GM12878 (cell line): ENCODE measurements at regions not wholly inside any gene's neighbourhood (a gene's known extent, or its start where the extent isn't known, plus 50 kb on each side); places are given as distances from the start of the nearest gene placed in this dataset.

ENCODE experiments used
- ATAC-seq: fragments of 200-7000 bp; cut with Tn5 transposase; 3 replicates; pipeline ENCODE4 v1.9.1; 2020; ENCODE audit warnings: mild to moderate bottlenecking, moderate library complexity
- BruUV-seq: library from RNA; stranded (reverse); fragments of 400-500 nt; replicated peaks from 2 replicates; lab custom pipeline; 2021; lab: Mats Ljungman, UMichigan
- CTCF ChIA-PET: fragments of 300-600 bp; sonication (Branson Sonifier 250); formaldehyde crosslinking; extraction: SDS; loops from one replicate; lab custom pipeline; 2021; ENCODE audit warnings: inconsistent platforms; lab: Yijun Ruan, JAX
- POLR2A ChIA-PET: fragments of 350-600 bp; formaldehyde crosslinking; extraction: SDS; loops from one replicate; lab custom pipeline; 2021; ENCODE audit warnings: inconsistent platforms; lab: Charles Lee
- RAD21 ChIA-PET: fragments of 300-600 bp; sonication (Branson Sonifier 250); formaldehyde crosslinking; loops from one replicate; lab custom pipeline; 2023; ENCODE audit warnings: antibody characterized with exemption; ENCODE audit not compliant: unreplicated experiment; lab: Charles Lee
- SMC1A ChIA-PET: fragments of 300-600 bp; sonication (Branson Sonifier 250); formaldehyde crosslinking; loops from one replicate; lab custom pipeline; 2023; ENCODE audit not compliant: unreplicated experiment, uncharacterized antibody; lab: Charles Lee
- DNase-seq: peaks from one replicate; pipeline ENCODE4 v3.0.0-alpha.2; 2011; ENCODE audit warnings: low read depth, low spot score
- FAIRE-seq: peaks from 3 replicates; lab custom pipeline; 2011; peaks lifted over from hg19 to GRCh38; lab: Jason Lieb, UNC
- H2AFZ ChIP-seq: 2 replicates; pipeline ENCODE4 v1.6.0; 2011; ENCODE audit warnings: low read depth, low read length, control low read depth; ENCODE audit not compliant: control insufficient read depth
- H3K27ac ChIP-seq: 2 replicates; pipeline ENCODE4 v1.5.1; 2011; ENCODE audit warnings: control low read depth; ENCODE audit not compliant: control insufficient read depth, insufficient read depth
- H3K27me3 ChIP-seq, 2 experiments: replicated peaks in 1 of 2; 2 replicates each; pipeline versions ENCODE4 v1.6.0 to v1.6.1; 2011; ENCODE audit warnings: low read length in 1 of 2; ENCODE audit not compliant: control insufficient read depth in 2 of 2, insufficient read depth in 2 of 2
- H3K36me3 ChIP-seq, 2 experiments: 2 replicates each; pipeline ENCODE4 v1.5.1; 2011; ENCODE audit warnings: low read length in 1 of 2; ENCODE audit not compliant: control insufficient read depth in 2 of 2, insufficient read depth in 2 of 2
- H3K4me1 ChIP-seq: 2 replicates; pipeline ENCODE4 v1.6.1; 2011; ENCODE audit warnings: mild to moderate bottlenecking, low read length, moderate library complexity, mixed read lengths; ENCODE audit not compliant: control insufficient read depth, insufficient read depth
- H3K4me2 ChIP-seq: 2 replicates; pipeline ENCODE4 v1.6.0; 2011; ENCODE audit warnings: control low read depth; ENCODE audit not compliant: control insufficient read depth, insufficient read depth
- H3K4me3 ChIP-seq: fragments of 200-600 bp; sonication (generic); 2 replicates; pipeline ENCODE4 v1.5.1; 2016
- H3K79me2 ChIP-seq: 2 replicates; pipeline ENCODE4 v1.6.0; 2011; ENCODE audit warnings: low read length; ENCODE audit not compliant: control insufficient read depth, insufficient read depth
- H3K9ac ChIP-seq: 2 replicates; pipeline ENCODE4 v1.8.0; 2011; ENCODE audit warnings: low read length, control low read depth, mixed read lengths; ENCODE audit not compliant: control insufficient read depth, insufficient read depth
- H3K9me3 ChIP-seq: replicated peaks from 3 replicates; pipeline ENCODE4 v1.5.1; 2011; ENCODE audit warnings: mild to moderate bottlenecking, low read length; ENCODE audit not compliant: control insufficient read depth, insufficient read depth
- H4K20me1 ChIP-seq: 2 replicates; pipeline ENCODE4 v1.6.0; 2011; ENCODE audit not compliant: control insufficient read depth, insufficient read depth
- BRCA1 ChIP-seq: IDR thresholded peaks from 2 replicates; pipeline ENCODE4 v1.6.1; 2011; ENCODE audit warnings: low read depth, low read length, improper control_type of control experiment
- JUNB ChIP-seq: IDR thresholded peaks from 2 replicates; pipeline ENCODE4 v1.6.1; 2016; ENCODE audit warnings: antibody characterized with exemption, mild to moderate bottlenecking
- KDM1A ChIP-seq: fragments of 200-600 bp; sonication (generic); IDR thresholded peaks from 2 replicates; pipeline ENCODE4 v1.6.1; 2016; ENCODE audit warnings: borderline replicate concordance
- STAT1 ChIP-seq: fragments of 450-650 bp; conservative IDR thresholded peaks from 2 replicates; pipeline ENCODE4 v1.6.1; 2014; ENCODE audit warnings: antibody characterized with exemption, mild to moderate bottlenecking
- SUPT20H ChIP-seq: IDR thresholded peaks from 2 replicates; pipeline ENCODE4 v1.6.1; 2011; ENCODE audit warnings: low read depth, mild to moderate bottlenecking, low read length, moderate library complexity, borderline replicate concordance; ENCODE audit not compliant: control insufficient read depth
- ZNF622 ChIP-seq: fragments of 450-650 bp; IDR thresholded peaks from 2 replicates; pipeline ENCODE4 v1.6.1; 2017; ENCODE audit warnings: mild to moderate bottlenecking, inconsistent platforms
- in situ Hi-C: fragments of 300-500 bp; cut with MboI; formaldehyde crosslinking; loops from 9 replicates; pipeline ENCODE4 v1.14.3; 2018; ENCODE audit warnings: mixed read lengths
- intact Hi-C: fragments of 100-400 bp; cut with micrococcal nuclease; formaldehyde crosslinking; loops from one replicate; pipeline ENCODE4 v1.14.2; 2022; ENCODE audit not compliant: unreplicated experiment
- TF ChIP-seq, protein P1 (sequence below): IDR thresholded peaks from 2 replicates; pipeline ENCODE4 v1.6.1; 2011; ENCODE audit warnings: borderline replicate concordance, low read depth, mild to moderate bottlenecking, moderate library complexity, low read length; ENCODE audit not compliant: insufficient read depth, poor library complexity, severe bottlenecking
- TF ChIP-seq, protein P2 (sequence below): IDR thresholded peaks from 2 replicates; pipeline ENCODE4 v1.6.1; 2012; ENCODE audit warnings: improper control_type of control experiment, low read depth, low read length; ENCODE audit not compliant: insufficient replicate concordance

DNA sequence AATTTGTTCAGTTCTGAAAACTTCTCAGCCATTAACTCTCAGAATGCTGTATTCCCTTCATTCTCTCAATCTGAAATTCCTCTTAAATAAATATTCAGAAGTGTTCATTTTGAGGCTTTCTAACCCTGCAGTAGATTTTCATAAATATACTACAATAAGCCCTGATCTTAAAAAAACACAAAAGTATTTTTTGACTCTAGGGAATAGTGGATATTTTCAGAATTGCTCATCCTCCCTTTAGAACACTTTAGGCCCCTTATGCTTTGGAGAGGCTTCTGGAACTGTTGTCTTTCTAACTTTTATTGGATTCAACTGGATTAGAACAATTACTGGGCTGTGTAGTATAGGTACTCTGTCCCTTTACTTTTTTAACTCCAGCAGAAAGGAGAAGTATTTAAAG lies 1662.6 kb upstream of the MIR17HG start:
- Histone ChIP-seq H3K27me3 (no peaks in the 10 kb centered on the region), H3K79me2 (no peaks in the 10 kb centered on the region), H3K27ac (no peak overlapping the region), H3K4me1 (no peaks in the 10 kb centered on the region), H3K36me3 (no peaks in the 10 kb centered on the region), H3K4me3 (no peak overlapping the region), H4K20me1 (no peaks in the 10 kb centered on the region), H2AFZ (no peak overlapping the region), H3K9me3 (no peaks in the 10 kb centered on the region; the same call in 2 of the 3 replicates), H3K9ac (no peak overlapping the region), H3K4me2 (no peak overlapping the region)
- ATAC-seq (no peak), FAIRE-seq (no peak), DNase-seq (no peak)
- ChIA-PET POLR2A (interaction anchor here (0.5 kb wide), 1 partner anchor 1480 kb away, joined by 3 read pairs; no protein-coding TSS in a partner anchor), SMC1A (no interaction called here), RAD21 (interaction anchor here (1.2 kb wide), 1 partner anchor 9 kb away, joined by 4 read pairs; no protein-coding TSS in a partner anchor), CTCF (no interaction called here)
- intact Hi-C loops: no loop called here
- no TSS peak for BruUV-seq
- no peak for TF ChIP-seq KDM1A
- TF ChIP-seq, protein P1, sequence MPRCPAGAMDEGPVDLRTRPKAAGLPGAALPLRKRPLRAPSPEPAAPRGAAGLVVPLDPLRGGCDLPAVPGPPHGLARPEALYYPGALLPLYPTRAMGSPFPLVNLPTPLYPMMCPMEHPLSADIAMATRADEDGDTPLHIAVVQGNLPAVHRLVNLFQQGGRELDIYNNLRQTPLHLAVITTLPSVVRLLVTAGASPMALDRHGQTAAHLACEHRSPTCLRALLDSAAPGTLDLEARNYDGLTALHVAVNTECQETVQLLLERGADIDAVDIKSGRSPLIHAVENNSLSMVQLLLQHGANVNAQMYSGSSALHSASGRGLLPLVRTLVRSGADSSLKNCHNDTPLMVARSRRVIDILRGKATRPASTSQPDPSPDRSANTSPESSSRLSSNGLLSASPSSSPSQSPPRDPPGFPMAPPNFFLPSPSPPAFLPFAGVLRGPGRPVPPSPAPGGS: no peak
- no peak for TF ChIP-seq BRCA1
- no peak for TF ChIP-seq JUNB
- no peak for TF ChIP-seq SUPT20H
- TF ChIP-seq, protein P2, sequence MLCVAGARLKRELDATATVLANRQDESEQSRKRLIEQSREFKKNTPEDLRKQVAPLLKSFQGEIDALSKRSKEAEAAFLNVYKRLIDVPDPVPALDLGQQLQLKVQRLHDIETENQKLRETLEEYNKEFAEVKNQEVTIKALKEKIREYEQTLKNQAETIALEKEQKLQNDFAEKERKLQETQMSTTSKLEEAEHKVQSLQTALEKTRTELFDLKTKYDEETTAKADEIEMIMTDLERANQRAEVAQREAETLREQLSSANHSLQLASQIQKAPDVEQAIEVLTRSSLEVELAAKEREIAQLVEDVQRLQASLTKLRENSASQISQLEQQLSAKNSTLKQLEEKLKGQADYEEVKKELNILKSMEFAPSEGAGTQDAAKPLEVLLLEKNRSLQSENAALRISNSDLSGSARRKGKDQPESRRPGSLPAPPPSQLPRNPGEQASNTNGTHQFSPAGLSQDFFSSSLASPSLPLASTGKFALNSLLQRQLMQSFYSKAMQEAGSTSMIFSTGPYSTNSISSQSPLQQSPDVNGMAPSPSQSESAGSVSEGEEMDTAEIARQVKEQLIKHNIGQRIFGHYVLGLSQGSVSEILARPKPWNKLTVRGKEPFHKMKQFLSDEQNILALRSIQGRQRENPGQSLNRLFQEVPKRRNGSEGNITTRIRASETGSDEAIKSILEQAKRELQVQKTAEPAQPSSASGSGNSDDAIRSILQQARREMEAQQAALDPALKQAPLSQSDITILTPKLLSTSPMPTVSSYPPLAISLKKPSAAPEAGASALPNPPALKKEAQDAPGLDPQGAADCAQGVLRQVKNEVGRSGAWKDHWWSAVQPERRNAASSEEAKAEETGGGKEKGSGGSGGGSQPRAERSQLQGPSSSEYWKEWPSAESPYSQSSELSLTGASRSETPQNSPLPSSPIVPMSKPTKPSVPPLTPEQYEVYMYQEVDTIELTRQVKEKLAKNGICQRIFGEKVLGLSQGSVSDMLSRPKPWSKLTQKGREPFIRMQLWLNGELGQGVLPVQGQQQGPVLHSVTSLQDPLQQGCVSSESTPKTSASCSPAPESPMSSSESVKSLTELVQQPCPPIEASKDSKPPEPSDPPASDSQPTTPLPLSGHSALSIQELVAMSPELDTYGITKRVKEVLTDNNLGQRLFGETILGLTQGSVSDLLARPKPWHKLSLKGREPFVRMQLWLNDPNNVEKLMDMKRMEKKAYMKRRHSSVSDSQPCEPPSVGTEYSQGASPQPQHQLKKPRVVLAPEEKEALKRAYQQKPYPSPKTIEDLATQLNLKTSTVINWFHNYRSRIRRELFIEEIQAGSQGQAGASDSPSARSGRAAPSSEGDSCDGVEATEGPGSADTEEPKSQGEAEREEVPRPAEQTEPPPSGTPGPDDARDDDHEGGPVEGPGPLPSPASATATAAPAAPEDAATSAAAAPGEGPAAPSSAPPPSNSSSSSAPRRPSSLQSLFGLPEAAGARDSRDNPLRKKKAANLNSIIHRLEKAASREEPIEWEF: no peak
- TF ChIP-seq ZNF622: no peak
- TF ChIP-seq STAT1: no peak
- in situ Hi-C loops: no loop called here
